ENCODE measurements at regions not wholly inside any gene's neighbourhood (a gene's known extent, or its start where the extent isn't known, plus 50 kb on each side); places are given as distances from the start of the nearest gene placed in this dataset.

DNA sequence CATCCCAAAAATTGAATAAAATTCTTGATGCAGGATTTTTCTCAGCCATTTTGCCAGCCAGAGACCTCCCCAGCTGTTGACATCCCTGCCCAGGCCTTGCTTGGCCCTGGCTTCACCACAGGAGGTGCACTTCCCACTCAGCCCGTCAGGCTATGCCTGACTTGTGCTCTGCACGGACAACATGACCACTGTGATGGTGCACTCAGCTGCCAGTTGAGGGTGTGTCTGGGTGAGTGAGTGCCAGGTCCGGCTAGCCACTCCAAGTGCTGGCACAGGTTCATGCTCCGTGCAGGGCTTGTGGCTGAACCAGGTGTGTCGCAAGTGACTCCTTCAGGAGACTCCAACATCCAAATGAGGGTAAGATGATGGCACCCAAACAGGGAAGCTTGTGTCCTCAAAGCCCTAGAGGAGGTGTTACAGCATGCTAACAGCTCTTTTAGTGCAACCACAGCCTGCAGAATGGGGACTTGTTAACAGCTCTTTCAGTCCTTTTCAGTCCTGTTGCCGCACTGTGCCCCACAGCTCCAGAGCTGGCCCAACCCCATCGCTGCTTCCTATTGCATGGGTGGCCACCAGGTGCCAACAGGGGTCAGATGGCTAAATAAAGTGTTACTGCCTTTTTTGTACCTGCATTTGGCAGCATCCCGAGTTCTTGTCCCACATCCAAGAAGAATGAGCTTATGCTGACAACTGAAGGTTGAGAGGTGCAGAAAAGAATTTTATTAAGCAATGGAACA, 380.7 kb downstream of the SLITRK5 start (continued):
- TF ChIP-seq, protein P1, sequence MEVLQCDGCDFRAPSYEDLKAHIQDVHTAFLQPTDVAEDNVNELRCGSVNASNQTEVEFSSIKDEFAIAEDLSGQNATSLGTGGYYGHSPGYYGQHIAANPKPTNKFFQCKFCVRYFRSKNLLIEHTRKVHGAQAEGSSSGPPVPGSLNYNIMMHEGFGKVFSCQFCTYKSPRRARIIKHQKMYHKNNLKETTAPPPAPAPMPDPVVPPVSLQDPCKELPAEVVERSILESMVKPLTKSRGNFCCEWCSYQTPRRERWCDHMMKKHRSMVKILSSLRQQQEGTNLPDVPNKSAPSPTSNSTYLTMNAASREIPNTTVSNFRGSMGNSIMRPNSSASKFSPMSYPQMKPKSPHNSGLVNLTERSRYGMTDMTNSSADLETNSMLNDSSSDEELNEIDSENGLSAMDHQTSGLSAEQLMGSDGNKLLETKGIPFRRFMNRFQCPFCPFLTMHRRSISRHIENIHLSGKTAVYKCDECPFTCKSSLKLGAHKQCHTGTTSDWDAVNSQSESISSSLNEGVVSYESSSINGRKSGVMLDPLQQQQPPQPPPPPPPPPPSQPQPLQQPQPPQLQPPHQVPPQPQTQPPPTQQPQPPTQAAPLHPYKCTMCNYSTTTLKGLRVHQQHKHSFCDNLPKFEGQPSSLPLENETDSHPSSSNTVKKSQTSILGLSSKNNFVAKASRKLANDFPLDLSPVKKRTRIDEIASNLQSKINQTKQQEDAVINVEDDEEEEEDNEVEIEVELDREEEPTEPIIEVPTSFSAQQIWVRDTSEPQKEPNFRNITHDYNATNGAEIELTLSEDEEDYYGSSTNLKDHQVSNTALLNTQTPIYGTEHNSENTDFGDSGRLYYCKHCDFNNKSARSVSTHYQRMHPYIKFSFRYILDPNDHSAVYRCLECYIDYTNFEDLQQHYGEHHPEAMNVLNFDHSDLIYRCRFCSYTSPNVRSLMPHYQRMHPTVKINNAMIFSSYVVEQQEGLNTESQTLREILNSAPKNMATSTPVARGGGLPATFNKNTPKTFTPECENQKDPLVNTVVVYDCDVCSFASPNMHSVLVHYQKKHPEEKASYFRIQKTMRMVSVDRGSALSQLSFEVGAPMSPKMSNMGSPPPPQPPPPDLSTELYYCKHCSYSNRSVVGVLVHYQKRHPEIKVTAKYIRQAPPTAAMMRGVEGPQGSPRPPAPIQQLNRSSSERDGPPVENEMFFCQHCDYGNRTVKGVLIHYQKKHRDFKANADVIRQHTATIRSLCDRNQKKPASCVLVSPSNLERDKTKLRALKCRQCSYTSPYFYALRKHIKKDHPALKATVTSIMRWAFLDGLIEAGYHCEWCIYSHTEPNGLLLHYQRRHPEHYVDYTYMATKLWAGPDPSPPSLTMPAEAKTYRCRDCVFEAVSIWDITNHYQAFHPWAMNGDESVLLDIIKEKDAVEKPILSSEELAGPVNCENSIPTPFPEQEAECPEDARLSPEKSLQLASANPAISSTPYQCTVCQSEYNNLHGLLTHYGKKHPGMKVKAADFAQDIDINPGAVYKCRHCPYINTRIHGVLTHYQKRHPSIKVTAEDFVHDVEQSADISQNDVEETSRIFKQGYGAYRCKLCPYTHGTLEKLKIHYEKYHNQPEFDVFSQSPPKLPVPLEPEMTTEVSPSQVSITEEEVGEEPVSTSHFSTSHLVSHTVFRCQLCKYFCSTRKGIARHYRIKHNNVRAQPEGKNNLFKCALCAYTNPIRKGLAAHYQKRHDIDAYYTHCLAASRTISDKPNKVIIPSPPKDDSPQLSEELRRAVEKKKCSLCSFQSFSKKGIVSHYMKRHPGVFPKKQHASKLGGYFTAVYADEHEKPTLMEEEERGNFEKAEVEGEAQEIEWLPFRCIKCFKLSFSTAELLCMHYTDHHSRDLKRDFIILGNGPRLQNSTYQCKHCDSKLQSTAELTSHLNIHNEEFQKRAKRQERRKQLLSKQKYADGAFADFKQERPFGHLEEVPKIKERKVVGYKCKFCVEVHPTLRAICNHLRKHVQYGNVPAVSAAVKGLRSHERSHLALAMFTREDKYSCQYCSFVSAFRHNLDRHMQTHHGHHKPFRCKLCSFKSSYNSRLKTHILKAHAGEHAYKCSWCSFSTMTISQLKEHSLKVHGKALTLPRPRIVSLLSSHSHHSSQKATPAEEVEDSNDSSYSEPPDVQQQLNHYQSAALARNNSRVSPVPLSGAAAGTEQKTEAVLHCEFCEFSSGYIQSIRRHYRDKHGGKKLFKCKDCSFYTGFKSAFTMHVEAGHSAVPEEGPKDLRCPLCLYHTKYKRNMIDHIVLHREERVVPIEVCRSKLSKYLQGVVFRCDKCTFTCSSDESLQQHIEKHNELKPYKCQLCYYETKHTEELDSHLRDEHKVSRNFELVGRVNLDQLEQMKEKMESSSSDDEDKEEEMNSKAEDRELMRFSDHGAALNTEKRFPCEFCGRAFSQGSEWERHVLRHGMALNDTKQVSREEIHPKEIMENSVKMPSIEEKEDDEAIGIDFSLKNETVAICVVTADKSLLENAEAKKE (CRISPR knock-in tag; IDR thresholded peaks at IDR 0.05), result no peak
- TF ChIP-seq NANOG (IDR thresholded peaks at IDR 0.05; ENCODE audit: borderline replicate concordance) (no peak), ZNF331 (CRISPR knock-in tag; IDR thresholded peaks at IDR 0.05; ENCODE audit: low read depth) (no peak), JUNB (IDR thresholded peaks at IDR 0.05; ENCODE audit: unreplicated experiment) (no peak), EZH2phosphoT487 (IDR thresholded peaks at IDR 0.05; ENCODE audit: unreplicated experiment) (no peak), CREB1 (CRISPR knock-in tag; IDR thresholded peaks at IDR 0.05; ENCODE audit: low read depth) (no peak), STAT1 (IDR thresholded peaks at IDR 0.05; ENCODE audit: unreplicated experiment) (no peak)
- TF ChIP-seq, protein P2, sequence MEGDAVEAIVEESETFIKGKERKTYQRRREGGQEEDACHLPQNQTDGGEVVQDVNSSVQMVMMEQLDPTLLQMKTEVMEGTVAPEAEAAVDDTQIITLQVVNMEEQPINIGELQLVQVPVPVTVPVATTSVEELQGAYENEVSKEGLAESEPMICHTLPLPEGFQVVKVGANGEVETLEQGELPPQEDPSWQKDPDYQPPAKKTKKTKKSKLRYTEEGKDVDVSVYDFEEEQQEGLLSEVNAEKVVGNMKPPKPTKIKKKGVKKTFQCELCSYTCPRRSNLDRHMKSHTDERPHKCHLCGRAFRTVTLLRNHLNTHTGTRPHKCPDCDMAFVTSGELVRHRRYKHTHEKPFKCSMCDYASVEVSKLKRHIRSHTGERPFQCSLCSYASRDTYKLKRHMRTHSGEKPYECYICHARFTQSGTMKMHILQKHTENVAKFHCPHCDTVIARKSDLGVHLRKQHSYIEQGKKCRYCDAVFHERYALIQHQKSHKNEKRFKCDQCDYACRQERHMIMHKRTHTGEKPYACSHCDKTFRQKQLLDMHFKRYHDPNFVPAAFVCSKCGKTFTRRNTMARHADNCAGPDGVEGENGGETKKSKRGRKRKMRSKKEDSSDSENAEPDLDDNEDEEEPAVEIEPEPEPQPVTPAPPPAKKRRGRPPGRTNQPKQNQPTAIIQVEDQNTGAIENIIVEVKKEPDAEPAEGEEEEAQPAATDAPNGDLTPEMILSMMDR (conservative IDR thresholded peaks at IDR 0.05; ENCODE audit: low read depth in 2 of 2), result no peak

All from GM23338 (cell line).